Sigmoid colon (tissue), 4 donors: ENCODE measurements at regions not wholly inside any gene's neighbourhood (a gene's known extent, or its start where the extent isn't known, plus 50 kb on each side); places are given as distances from the start of the nearest gene placed in this dataset.

Experiments used
- CTCF ChIP-seq, 4 experiments: fragments of 450-650 bp in 3 of 4; fragments of 200-600 bp in 1 of 4; IDR thresholded peaks; one replicate each; pipeline ENCODE4 v1.5.1; 2016 to 2019; ENCODE audit warnings: antibody characterized with exemption in 4 of 4, mild to moderate bottlenecking in 3 of 4, moderate library complexity in 2 of 4
- EP300 ChIP-seq, 4 donors: sonication (generic); formaldehyde crosslinking; IDR thresholded peaks; one replicate each; pipeline ENCODE4 v1.6.1; 2017; ENCODE audit warnings: antibody characterized with exemption in 4 of 4
- POLR2A ChIP-seq, 2 donors: fragments of 450-650 bp; IDR thresholded peaks; one replicate each; pipeline ENCODE4 v1.6.1; 2016; ENCODE audit warnings: antibody characterized with exemption in 2 of 2, mild to moderate bottlenecking in 2 of 2, moderate library complexity in 2 of 2
- POLR2AphosphoS5 ChIP-seq, 4 donors: sonication (generic); formaldehyde crosslinking; IDR thresholded peaks; one replicate each; pipeline ENCODE4 v1.6.1; 2017; ENCODE audit warnings: antibody characterized with exemption in 4 of 4

- TF ChIP-seq EP300 (IDR thresholded peaks at IDR 0.05) = no peak
- TF ChIP-seq CTCF (IDR thresholded peaks at IDR 0.05) = no peak
- no peak for TF ChIP-seq POLR2A (IDR thresholded peaks at IDR 0.05)
- TF ChIP-seq POLR2AphosphoS5 (IDR thresholded peaks at IDR 0.05) = no peak
Measured at GRCh38 chr9:95810133-95810532, 65.4 kb upstream of the ERCC6L2 start.
